NT2/D1 (cell line): ENCODE measurements at regions not wholly inside any gene's neighbourhood (a gene's known extent, or its start where the extent isn't known, plus 50 kb on each side); places are given as distances from the start of the nearest gene placed in this dataset.

Experiments used
- SUZ12 ChIP-seq: IDR thresholded peaks from 2 replicates; pipeline ENCODE4 v1.6.1; 2011; ENCODE audit not compliant: insufficient read length, insufficient read depth; ENCODE audit errors: extremely low read depth
- YY1 ChIP-seq: IDR thresholded peaks from 2 replicates; pipeline ENCODE4 v1.6.1; 2011; ENCODE audit not compliant: insufficient read length, insufficient read depth

- TF ChIP-seq YY1 = no peak
- no peak for TF ChIP-seq SUZ12
Measured at GRCh38 chr16:22665803-22666202, 148.2 kb upstream of the HS3ST2 start.
